ENCODE measurements at regions not wholly inside any gene's neighbourhood (a gene's known extent, or its start where the extent isn't known, plus 50 kb on each side); places are given as distances from the start of the nearest gene placed in this dataset.

DNA sequence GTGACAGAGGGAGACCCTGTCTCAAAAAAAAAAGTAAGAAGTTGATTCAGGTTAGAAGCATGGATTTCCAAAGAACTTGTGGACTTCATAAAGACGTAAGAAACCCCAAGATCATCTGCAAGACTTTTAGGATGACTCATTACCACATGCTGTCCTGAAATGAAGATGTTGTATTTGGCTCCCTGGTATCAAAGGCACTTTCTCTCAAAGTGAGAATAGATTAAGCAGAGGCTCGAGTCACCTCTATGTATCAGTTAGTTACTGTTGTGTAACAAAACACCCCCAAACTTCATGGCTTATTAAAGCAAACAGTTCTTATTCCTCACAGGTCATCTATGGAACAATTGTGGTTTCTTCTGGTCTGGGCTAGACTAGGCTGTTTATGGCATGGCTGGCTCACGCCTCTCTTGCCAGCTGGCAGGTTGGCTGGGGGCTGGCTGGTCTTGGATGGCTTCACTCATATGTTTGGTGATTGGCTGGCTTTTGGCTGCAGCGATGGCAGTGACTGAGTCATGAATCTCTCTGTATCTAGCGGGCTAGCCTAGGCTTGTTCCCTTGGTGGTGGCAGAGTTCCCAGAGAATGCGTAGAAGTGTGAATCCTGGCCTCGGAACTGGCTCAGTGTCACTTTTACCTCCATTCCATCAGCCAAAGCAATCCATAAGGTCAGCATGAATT is 60.4 kb upstream of the MSI2 start:
- TF ChIP-seq CHD2 (IDR thresholded peaks at IDR 0.05; ENCODE audit: low read length, partially characterized antibody) = no peak
- TF ChIP-seq POLR2A (IDR thresholded peaks at IDR 0.05; ENCODE audit: low read length) = no peak
- no peak for TF ChIP-seq EP300 (IDR thresholded peaks at IDR 0.05)
- TF ChIP-seq ESRRA (IDR thresholded peaks at IDR 0.05; ENCODE audit: borderline replicate concordance, low read length) = no peak

Data from A549 (cell line).